Prostate gland (tissue), 2 donors: ENCODE measurements at regions not wholly inside any gene's neighbourhood (a gene's known extent, or its start where the extent isn't known, plus 50 kb on each side); places are given as distances from the start of the nearest gene placed in this dataset.

Source experiments
- DNase-seq: peaks from one replicate; pipeline ENCODE4 v3.0.0-alpha.2; 2019; ENCODE audit warnings: low spot score
- H3K27ac ChIP-seq, 2 donors: fragments of 200-600 bp; sonication (generic); 2 replicates each; pipeline ENCODE4 v1.5.1; 2017 to 2019
- H3K27me3 ChIP-seq: fragments of 200-600 bp; sonication (generic); replicated peaks from 2 replicates; pipeline ENCODE4 v1.5.1; 2019; ENCODE audit not compliant: insufficient read depth
- H3K36me3 ChIP-seq, 2 donors: fragments of 200-600 bp; sonication (generic); 1 replicate in 1 of 2; 2 replicates in 1 of 2; pipeline versions ENCODE4 v1.5.1 to v1.8.1; 2017 to 2019
- H3K4me1 ChIP-seq: fragments of 200-600 bp; sonication (generic); replicated peaks from 2 replicates; pipeline ENCODE4 v1.5.1; 2019
- H3K4me3 ChIP-seq, 2 donors: fragments of 200-600 bp; sonication (generic); 2 replicates each; pipeline ENCODE4 v1.5.1; 2017 to 2019
- H3K9me3 ChIP-seq: fragments of 200-600 bp; sonication (generic); 2 replicates; pipeline ENCODE4 v1.5.1; 2017
- POLR2A ChIP-seq: fragments of 450-650 bp; IDR thresholded peaks from one replicate; pipeline ENCODE4 v1.6.1; 2016; ENCODE audit warnings: antibody characterized with exemption, mild to moderate bottlenecking
- POLR2AphosphoS5 ChIP-seq: sonication (generic); formaldehyde crosslinking; IDR thresholded peaks from one replicate; pipeline ENCODE4 v1.6.1; 2017; ENCODE audit warnings: antibody characterized with exemption
- WGBS: methylation state at CpG from one replicate; pipeline ENCODE4 v1.1.5; 2018; 5-methylcytosine and 5-hydroxymethylcytosine counted together
- intact Hi-C: fragments of 100-400 bp; cut with DNase I; formaldehyde crosslinking; loops from one replicate; pipeline ENCODE4 v1.14.2; 2022
- TF ChIP-seq, protein P1 (sequence below), 4 experiments: fragments of 200-600 bp in 2 of 4; fragments of 450-650 bp in 2 of 4; sonication (generic) in 2 of 4; IDR thresholded peaks; 1 replicate in 3 of 4; 2 replicates in 1 of 4; pipeline ENCODE4 v1.5.1; 2016 to 2019; ENCODE audit warnings: antibody characterized with exemption in 4 of 4, mild to moderate bottlenecking in 2 of 4, moderate library complexity in 2 of 4

DNA sequence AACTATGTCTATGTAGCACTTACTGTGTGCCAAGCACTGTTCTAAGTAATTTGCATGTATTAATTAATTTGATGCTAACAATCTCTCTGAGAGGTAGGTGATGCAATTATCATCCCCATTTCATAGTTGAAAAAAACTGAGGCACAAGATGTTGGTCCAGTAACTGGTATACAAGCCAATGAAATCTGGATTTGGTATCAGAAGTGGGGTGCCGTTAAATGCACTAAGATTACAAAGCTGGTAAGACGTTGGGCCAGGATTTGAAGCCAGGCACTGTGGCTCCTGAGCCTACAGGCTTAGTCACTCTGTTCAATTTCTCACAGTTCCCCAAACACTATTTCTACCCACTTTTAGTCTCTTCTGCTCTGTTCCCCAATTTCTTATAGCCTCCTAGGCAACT lies 70.4 kb upstream of the CACNA1A start:
- no peaks in the 10 kb centered on the region for H3K36me3 ChIP-seq
- H3K4me1 ChIP-seq = no peaks in the 10 kb centered on the region
- TF ChIP-seq POLR2AphosphoS5 (no peak), POLR2A (no peak)
- TF ChIP-seq, protein P1, sequence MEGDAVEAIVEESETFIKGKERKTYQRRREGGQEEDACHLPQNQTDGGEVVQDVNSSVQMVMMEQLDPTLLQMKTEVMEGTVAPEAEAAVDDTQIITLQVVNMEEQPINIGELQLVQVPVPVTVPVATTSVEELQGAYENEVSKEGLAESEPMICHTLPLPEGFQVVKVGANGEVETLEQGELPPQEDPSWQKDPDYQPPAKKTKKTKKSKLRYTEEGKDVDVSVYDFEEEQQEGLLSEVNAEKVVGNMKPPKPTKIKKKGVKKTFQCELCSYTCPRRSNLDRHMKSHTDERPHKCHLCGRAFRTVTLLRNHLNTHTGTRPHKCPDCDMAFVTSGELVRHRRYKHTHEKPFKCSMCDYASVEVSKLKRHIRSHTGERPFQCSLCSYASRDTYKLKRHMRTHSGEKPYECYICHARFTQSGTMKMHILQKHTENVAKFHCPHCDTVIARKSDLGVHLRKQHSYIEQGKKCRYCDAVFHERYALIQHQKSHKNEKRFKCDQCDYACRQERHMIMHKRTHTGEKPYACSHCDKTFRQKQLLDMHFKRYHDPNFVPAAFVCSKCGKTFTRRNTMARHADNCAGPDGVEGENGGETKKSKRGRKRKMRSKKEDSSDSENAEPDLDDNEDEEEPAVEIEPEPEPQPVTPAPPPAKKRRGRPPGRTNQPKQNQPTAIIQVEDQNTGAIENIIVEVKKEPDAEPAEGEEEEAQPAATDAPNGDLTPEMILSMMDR (IDR thresholded peaks at IDR 0.05) = no peak
- H3K27me3 ChIP-seq = no peaks in the 10 kb centered on the region
- DNase-seq = no peak
- H3K4me3 ChIP-seq = no peak overlapping the region
- H3K9me3 ChIP-seq = no peaks in the 10 kb centered on the region
- no peak overlapping the region for H3K27ac ChIP-seq
- intact Hi-C loops = no loop called here
- WGBS = 90% methylated on average over 2 of the region's 2 CpGs

DNA sequence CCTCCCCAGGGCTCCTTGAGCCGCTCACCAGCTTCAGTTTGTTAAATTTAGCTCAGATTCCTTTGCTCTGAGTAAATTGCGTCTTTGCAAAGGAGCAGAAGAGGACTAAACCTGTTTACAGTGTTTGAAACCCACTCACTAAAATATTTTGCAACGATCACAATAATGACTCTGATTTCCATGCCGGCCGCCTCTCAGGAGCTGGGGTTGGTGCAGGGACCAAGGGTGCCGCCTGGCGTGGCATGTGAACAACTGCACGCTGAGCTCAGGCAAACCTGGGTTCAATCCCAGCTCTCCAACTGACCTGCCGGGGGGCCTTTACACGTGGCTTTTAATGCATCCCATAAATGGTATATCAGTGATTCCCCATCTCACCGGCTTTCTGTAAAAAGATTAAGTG lies 68.7 kb upstream of the CACNA1A start:
- Histone ChIP-seq H3K9me3 (no peaks in the 10 kb centered on the region), H3K36me3 (no peaks in the 10 kb centered on the region), H3K4me3 (no peak overlapping the region), H3K4me1 (no peaks in the 10 kb centered on the region), H3K27me3 (no peaks in the 10 kb centered on the region), H3K27ac (no peak overlapping the region)
- 31% methylated on average over 11 of the region's 11 CpGs for WGBS
- no peak for DNase-seq
- TF ChIP-seq POLR2AphosphoS5 (no peak), POLR2A (no peak)
- intact Hi-C loops = no loop called here

DNA sequence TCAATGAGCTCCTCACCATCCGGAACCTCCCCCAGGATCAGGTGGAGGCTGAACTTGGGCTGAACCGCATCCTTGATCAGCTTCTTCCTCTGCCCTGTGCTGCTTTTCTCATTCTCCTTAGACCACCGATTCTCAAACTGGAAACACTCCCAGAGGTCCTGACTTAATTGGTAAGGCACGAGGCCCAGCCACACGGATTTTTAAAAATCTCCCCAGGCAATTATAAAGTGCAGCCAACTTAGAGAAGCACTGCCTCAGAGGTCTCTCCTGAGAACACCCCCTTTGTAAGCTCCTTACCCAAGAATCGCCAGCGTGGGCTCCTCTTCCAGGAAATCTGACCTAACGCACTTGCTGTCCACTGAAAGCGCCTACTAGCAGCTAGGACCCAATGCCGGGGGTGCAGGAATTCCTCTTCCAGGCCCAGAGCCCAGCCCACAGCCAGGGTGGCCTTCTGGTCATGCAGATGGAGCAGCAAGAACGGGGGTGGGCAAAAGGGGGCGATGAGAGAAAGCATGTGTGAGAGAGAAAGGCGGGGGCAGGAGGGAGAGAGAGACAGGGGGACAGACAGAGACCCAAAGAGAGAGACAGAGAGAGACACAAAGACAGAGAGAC lies 66.9 kb upstream of the CACNA1A start:
- no peak for DNase-seq
- WGBS = 43% methylated on average over 13 of the region's 13 CpGs
- Histone ChIP-seq H3K27me3 (no peaks in the 10 kb centered on the region), H3K27ac (no peak overlapping the region), H3K4me1 (no peaks in the 10 kb centered on the region), H3K9me3 (no peaks in the 10 kb centered on the region), H3K36me3 (no peaks in the 10 kb centered on the region), H3K4me3 (no peak overlapping the region)
- TF ChIP-seq, protein P1 (IDR thresholded peaks at IDR 0.05) = no peak
- TF ChIP-seq POLR2AphosphoS5 (no peak), POLR2A (no peak)
- intact Hi-C loops = no loop called here

DNA sequence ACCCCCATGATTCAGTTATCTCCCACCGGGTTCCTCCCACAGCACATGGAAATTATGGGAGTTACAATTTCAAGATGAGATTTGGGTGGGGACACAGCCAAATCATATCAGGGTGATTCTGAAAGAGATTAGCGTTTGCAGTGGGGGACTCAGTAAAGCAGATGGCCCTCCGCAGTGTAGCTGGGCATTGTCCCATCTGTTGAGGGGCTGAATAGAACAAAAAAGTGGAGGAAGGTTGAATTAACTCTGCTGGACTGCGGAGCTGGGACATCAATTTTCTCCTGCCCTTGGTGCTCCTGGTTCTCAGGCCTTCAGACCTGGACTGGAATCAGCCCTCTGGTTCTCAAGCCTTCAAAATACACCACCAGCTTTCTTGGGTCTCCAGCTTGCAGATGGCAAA lies 55.2 kb upstream of the CACNA1A start:
- H3K4me3 ChIP-seq = no peak overlapping the region
- intact Hi-C loops = no loop called here
- no peaks in the 10 kb centered on the region for H3K36me3 ChIP-seq
- H3K27me3 ChIP-seq = no peaks in the 10 kb centered on the region
- H3K4me1 ChIP-seq = no peaks in the 10 kb centered on the region
- H3K9me3 ChIP-seq = no peaks in the 10 kb centered on the region
- TF ChIP-seq POLR2A (no peak), POLR2AphosphoS5 (no peak)
- TF ChIP-seq, protein P1 (IDR thresholded peaks at IDR 0.05) = no peak
- no peak for DNase-seq
- H3K27ac ChIP-seq = no peak overlapping the region
- WGBS = 92% methylated on average over 4 of the region's 4 CpGs

DNA sequence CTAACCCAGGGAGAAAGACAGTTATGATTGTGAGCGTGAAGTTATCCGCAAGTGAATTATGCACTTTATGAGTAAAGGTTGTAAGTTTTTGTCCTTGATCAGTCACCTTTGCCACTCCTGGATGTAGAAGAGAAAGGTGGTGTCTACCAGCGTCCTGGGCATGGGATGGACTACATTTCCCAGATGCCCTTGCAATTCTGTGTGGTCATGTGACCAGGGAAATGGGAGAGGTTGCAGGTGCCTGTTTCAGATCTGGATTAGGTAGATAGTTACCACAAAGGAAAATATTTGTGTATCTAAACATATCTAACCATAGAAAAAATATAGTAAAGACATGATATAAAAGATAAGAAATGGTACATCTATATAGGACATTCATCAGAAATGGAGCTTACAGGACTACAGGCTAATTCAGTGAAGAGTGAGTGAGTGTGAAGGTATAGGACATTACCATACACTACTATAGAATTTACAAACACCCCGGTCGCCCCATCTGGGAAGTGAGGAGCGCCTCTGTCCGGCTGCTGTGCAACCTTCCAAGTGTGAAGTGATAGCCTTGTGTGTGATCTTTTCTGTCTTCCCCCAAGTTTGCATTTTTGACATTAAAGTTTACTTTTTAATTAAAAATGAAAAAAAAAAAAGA lies 51.6 kb upstream of the CACNA1A start:
- Histone ChIP-seq H3K4me3 (no peak overlapping the region), H3K27me3 (no peaks in the 10 kb centered on the region), H3K9me3 (no peaks in the 10 kb centered on the region), H3K36me3 (no peaks in the 10 kb centered on the region), H3K4me1 (no peaks in the 10 kb centered on the region), H3K27ac (no peak overlapping the region)
- no peak for DNase-seq
- WGBS = 43% methylated on average over 7 of the region's 7 CpGs
- intact Hi-C loops = no loop called here
- TF ChIP-seq POLR2A = no peak
- TF ChIP-seq, protein P1 (IDR thresholded peaks at IDR 0.05) = no peak
- no peak for TF ChIP-seq POLR2AphosphoS5
